Mucosa of gallbladder (tissue), 1 donor: ENCODE measurements at regions not wholly inside any gene's neighbourhood (a gene's known extent, or its start where the extent isn't known, plus 50 kb on each side); places are given as distances from the start of the nearest gene placed in this dataset.
"Not testable (repeated sequence)": the region's sequence is repeated elsewhere in the genome, so short reads cannot be mapped to it uniquely, and the experiment has no call there.

Source experiments
- DNase-seq: peaks from one replicate; pipeline ENCODE4 v3.0.0-alpha.2; 2020; ENCODE audit warnings: low spot score
- donor health status: DM: no; HTN: no; CAD: no.

DNA sequence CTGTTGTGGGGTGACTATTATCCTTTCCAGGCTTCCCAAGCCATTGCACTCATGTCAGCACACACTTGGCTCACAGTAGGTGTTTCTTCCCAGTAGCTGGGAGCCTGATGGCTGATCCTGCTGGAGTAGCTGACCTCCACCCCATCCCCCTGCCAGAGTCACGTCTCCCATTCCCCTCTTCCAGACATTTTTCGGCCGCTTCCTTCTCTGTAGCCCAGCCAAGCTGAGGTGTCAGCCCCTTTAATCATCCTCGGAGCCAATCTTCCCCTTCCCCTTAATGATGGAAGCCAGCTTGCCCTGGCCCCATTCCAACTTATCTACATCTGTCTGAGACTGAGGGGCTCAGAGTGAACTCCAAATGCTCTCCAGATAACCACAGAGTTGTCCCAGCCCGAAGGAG lies 550.7 kb downstream of the MN1 start:
- DNase-seq, result no peak

DNA sequence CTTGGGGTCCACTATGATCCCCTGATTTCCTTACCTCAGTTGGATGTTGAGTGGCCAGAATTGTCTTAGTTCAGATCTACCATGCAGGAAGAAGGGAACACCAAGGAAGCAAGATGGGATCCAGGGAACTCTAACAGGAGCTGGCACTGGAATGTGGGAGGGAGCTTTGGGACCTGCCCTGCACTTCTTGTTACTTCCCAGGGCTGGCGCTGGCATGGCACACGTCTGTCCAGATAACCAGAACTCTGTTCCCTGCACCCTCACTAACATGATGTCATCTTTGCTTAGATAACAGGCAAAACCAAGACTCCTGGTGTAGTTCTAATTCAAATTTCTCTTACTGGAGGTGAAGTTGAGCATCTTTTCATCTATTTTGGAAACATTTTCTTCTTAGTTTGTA lies 550.0 kb downstream of the MN1 start:
- no peak for DNase-seq

- no peak for DNase-seq
These were observed 549.1 kb downstream of the MN1 start for GRCh38 chr22:27252282-27253049.

GRCh38 chr22:27253108-27253902 lies 548.3 kb downstream of the MN1 start:
- DNase-seq, result no peak

- not testable (repeated sequence) for DNase-seq
These were observed 547.5 kb downstream of the MN1 start for GRCh38 chr22:27254063-27254462.

DNA sequence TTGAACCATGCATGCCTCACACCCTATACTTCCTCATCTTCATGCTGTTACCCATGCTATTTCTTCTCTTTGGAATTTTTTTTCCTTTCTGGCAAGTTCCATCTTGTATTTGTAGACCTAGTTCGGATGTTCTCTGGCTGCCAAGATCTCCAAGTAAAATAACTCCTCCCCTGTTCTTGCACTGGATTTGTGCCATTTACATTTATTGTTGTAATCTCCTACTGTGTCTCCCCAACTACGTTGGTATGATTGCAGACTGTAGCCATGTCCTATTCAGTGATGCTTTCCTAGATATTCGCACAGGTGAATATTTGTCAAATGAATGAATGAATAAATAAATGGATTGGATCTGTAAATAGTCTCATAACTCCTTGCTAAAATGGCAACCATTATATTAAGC lies 546.0 kb downstream of the MN1 start:
- no peak for DNase-seq

GRCh38 chr22:27257987-27258386 lies 543.6 kb downstream of the MN1 start:
- no peak for DNase-seq

- DNase-seq, result no peak
These were observed 542.9 kb downstream of the MN1 start for GRCh38 chr22:27258616-27259172.

- no peak for DNase-seq
These were observed 542.1 kb downstream of the MN1 start for GRCh38 chr22:27259433-27259832.

DNA sequence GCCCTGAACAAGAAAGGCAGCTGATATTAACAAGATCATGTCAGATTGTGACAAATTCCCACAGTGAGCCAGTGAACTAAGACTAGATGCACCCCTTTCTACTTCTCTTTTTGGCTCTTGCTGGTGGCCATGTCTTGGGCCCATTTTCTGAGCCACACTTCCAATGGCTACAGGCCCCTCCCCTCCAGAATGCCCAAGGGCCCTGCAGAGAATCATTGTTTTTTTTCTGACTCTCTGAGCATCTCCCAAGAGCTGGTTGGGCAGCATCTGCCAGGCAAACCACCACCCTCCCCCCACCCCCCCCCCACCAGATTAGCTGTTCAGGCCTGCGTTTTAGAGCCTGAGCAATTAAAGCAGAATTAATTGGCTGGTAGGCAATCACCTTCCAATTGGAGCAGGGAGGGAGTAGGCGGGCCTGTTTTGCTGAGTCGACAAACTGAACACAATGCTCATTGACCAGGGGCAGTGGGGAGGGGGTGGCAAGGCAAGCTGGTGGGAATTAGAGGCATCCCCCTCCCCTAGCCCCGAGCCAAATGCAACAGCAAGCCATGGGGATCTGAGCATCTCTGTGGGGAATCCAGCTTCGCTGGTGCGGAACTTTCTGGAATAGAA lies 541.4 kb downstream of the MN1 start:
- DNase-seq, result no peak

DNA sequence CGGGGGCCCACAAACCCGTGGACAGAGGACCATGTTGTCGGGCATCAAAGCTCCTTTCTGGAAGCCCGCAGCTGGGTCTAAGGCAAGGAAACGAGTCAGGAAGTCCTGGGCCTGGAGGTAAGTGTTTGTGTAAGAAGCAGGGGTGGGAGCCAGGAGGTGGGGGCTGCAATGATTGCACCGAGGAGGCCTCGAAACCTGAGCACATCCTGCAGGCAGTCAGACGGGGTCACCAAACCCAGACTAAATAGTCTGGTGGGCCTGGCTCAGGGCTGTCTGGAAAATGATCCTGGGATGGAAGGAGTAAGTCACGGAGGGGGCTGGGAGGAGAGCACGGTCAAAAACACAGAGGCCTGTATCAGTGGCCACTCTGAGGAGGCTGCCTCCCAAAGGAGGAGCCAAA lies 539.2 kb downstream of the MN1 start:
- DNase-seq, result no peak

GRCh38 chr22:27264184-27264583 lies 537.4 kb downstream of the MN1 start:
- no peak for DNase-seq

GRCh38 chr22:27267145-27267544 lies 534.4 kb downstream of the MN1 start:
- DNase-seq, result no peak

GRCh38 chr22:27269751-27270543 lies 531.6 kb downstream of the MN1 start:
- DNase-seq, result no peak

DNA sequence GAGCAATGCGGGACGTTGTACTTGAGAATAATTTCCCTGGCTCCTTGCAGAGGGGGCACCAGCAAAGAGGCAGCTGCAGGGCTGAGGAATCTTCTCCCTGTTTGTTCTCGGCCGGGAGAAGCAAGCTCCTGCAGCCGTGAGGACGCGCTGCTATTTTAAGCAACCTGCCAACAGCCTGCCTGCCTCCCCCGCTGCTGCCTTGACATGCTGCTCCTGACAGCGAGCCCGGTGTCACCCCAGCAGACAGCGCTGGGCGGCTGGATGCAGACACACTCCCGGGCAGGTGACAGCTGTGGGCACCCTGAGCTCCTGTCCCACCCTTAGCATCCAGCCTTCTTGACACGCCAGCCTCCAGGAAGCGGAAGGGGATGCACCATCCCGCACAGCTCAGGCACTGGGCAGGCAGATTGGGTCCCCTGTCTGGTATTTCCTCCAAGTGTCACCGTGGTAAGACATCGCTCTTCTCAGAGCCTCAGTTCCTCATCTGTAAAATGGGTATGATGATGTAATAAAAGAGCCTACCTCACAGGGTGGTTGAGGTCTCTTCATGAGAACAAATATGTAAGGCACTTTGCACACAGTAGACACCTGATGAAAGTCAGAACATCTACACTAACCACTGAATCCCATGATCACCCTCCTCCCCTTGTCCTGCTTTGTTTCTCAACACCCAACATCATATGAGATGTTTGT lies 530.6 kb downstream of the MN1 start:
- DNase-seq, result no peak

DNA sequence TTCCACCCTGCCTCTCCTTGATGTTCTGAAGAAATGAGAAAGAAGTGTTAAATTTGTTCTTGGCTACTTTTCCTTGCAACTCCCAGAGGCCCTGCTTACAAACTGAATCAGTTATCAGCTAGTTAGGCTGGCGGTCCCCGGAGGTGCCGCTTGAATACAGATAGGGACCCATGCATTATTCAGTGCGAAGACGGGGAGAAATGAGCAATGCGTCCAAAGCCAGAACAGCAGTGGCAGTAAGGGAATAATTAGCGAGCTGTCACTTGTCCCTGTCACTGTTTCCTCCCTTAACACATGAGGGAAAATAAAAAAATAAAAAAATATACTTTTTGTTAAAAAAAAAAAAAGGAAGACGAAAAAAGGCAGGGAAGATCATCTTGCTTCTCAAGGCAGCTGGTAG lies 528.1 kb downstream of the MN1 start:
- DNase-seq, result no peak

- no peak for DNase-seq
These were observed 527.7 kb downstream of the MN1 start for GRCh38 chr22:27273853-27274252.

GRCh38 chr22:27274770-27275449 lies 526.6 kb downstream of the MN1 start:
- DNase-seq, result no peak

GRCh38 chr22:27278946-27279345 lies 522.6 kb downstream of the MN1 start:
- DNase-seq, result no peak

DNA sequence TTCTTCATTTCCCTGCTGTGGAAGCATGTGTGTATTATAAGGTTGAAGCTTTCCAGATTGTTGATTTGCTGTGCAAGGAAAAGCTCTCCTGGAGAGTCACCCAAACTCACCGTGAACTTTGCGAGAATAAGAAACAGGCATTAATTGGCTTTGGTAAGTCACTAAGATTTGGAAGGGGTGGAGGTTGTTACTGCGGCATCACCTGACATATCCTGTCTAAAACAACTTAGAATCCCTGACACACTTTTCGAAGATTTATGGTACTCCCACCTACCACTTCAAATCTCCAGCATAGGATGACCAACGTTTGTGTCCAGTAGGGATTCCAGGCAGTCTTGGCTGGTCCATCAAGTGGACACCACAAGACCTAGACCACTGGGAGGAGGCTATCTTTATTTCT lies 518.3 kb downstream of the MN1 start:
- no peak for DNase-seq

DNA sequence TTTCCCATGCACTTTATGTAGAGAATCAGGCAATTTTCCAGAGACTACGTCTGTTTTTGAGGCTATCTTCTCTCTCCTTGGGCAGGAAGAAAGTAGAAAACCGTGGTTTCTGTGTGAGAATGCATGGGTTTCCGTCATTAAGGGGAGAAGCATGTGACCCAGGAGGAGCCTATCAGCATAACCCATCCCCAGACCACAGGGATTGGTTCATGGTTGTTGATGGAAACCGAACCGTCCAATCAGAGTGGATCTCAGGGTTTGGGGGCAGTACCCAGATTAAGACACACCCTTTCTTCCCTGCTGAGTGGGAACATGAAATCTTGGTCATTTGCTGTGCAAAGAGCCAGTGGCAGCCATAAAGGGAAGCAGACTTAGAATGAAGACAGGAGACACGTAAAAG lies 517.8 kb downstream of the MN1 start:
- no peak for DNase-seq
